Fibroblast of peridontal ligament (primary cell): ENCODE measurements at regions not wholly inside any gene's neighbourhood (a gene's known extent, or its start where the extent isn't known, plus 50 kb on each side); places are given as distances from the start of the nearest gene placed in this dataset.
"Not testable (repeated sequence)": the region's sequence is repeated elsewhere in the genome, so short reads cannot be mapped to it uniquely, and the experiment has no call there.

Experiments used
- DNase-seq: peaks from one replicate; pipeline ENCODE4 v3.0.0-alpha.2; 2010; ENCODE audit errors: extremely low read depth

DNA sequence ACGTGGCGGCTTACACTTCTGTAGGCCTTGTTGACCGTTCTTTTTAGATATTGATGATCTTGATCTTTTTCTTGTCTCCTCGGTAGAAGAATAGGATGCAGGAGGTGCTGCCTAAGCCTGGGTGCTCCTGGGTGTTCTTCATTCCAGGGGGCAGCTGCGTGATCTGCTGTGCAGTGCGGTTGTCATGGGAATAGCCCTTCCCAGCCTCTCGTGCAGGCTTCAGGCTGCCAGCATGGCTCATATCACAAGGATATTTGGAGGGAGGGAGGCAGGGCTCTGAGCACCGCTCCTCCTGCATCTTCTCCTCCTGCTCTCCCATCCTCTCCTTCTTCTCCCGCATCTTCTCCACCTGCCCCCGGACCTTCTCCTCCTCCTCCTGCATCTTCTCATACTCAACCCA is 96.2 kb upstream of the ADCY2 start:
- not testable (repeated sequence) for DNase-seq

DNA sequence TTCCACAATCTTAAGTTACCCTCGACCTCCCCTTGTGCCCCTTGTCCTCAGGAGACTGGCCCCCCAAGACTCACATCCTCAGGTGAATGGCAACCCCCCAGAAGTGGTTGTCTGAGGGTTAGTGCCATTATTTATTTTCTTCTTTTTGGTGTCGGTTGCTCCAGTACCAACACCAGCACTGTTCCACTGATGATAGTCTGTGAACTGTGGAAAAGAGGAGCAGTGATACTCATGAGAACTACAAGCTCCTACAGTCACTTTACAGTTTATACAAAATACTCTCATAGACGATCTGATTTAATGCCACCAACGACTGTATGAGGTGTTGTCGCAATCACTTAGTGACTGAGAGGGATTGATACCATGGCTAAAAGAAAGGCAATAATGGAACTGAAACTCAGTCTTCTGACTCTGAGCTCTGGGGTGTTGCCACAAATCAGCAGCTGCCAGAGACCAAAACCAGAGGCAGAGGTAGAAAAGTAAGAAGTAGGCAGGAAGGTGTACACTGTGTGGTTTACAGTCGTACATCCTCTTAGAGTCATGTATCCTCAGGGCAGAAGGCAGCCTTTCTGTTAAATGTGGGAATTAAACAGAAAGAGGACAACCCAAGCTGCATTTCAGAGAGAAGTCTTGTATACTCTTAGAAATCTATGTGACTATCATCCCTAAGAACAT is 90.8 kb upstream of the ADCY2 start:
- DNase-seq: not testable (repeated sequence)

DNA sequence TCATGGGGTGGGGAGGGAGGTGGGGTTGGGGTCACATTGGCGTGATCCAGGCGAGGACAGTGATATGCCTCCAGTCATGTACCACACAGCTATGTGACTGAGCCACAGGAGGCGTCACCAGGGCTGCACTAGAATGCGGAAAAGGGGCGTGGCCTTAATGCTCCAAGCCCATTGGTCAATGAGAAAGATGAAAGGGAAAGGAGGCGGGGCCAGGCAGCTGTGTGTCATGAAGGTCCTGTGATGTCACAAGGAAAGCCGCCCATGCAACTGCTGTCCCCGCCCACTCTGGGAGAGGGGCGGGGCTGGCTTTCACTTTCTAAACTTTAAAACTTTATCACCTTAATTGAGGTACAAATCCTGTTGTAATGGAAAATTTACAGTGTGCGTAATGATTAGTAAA is 89.4 kb upstream of the ADCY2 start:
- not testable (repeated sequence) for DNase-seq

DNA sequence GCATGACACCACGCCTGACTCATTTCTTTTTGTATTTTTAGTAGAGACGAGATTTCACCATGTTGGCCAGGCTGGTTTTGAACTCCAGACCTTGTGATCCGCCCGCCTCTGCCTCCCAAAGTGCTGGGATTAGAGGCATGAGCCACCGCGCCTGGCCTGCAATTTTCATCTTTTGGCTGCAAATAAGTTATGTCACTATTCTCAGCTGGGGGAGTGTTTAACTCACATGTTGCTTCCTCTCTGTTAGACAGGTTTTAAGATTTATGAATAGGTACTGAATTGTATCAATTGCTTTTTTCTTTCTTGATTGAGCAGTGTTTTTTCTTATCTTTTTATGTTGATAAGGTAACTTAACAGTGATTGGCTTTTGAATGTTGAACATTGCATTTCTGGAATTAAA is 88.2 kb upstream of the ADCY2 start:
- not testable (repeated sequence) for DNase-seq

DNA sequence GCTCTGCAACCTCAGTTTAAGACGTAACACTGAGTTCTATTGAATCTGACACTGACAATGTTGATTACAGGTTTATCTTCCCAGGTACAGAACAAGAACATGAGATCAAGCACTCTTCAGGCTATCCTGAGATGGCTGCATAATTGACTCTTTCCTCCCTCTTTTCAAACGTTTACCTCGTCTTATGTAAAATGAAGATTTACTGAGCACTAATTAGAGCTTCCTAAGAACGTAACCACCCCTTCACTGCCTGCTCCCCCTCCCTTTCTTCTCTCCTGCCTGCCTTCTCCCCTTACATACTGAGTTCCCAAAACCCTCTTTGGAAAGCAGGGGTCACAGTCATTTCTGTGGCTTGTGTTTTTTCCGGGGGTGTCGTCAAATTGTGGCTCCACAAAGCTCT is 86.2 kb upstream of the ADCY2 start:
- not testable (repeated sequence) for DNase-seq

DNA sequence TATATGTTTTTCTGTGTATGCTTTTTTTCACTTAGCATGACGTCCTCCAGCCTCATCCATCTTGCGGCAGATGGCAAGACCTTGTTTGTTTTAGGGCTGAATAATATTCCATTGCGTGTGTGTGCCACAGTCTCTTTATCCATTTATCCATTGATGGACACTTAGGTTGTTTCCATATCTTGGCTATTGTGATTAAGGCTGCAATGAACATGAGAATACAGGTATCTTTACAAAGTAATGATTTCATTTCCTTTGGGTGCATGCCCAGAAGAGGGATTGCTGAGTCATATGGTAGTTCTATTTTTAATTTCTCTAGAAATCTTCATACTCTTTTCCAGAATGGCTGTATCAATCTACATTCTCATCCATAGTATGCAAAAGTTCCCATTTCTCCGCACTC is 85.3 kb upstream of the ADCY2 start:
- DNase-seq: peak; percentile 24

DNA sequence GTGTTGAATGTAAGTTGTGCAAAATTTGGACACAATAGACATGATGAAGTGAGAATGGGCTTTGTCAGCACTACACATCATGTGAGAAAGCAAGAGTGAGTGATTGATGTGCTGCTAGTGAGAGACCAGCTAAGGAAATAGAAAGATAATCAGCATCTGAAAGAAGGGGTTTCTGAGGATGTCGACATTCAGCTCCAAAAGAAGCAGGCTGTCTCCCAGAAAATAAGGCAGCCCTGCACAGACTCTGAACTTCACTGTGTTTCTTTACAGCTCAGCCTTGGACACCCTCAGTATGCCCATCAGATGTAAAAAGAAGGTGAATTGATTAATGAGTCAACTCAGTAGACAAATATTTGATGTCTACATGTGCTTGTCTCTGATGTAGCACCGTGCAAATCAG is 80.8 kb upstream of the ADCY2 start:
- DNase-seq: no peak

DNA sequence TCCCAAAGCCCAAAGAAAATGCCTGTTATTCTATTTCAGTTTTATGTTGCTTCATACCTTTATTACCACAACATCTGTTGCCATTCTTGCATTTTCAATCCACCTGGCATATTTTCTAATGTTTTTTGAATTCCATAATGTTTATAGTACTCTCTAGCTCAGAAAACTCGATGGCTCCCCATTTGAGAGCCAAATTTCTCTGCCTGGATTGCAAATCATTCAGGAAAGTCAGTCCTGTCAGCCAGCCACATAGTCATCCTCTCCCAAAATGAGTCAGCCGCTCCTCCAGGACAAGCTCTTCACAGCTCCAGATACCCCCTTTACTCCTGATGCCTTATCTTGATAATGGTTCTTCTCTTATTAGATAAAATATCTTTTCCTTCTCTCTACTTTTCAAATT is 78.2 kb upstream of the ADCY2 start:
- peak; percentile 18 for DNase-seq

DNA sequence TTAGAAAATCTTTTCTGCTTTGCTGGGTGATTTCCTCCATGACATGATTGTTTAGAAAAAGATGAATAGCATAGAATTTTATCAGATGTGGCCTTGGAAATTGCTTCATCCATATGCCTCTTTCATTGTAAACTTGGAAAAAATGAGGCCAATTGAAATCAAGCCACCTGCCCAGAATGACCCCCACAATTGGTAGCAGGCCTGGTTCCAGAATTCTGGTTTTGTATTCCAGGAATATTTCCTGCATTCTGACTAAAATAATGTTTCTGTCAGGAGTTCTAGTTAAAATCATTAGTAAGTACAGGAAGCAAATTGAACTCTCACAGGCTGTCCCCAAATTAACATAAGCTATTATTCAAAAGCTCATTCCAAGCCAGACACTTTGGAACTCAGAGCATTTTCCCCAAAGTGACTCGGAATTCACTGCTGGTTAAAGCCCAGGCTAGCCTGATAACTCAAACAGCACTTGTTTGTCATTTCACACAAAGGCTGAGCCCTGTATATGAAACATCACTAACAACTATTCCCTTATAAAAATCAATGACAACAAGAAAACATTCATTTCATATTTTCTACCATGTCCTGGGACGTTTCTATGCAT is 75.1 kb upstream of the ADCY2 start:
- DNase-seq: peak; percentile 62

DNA sequence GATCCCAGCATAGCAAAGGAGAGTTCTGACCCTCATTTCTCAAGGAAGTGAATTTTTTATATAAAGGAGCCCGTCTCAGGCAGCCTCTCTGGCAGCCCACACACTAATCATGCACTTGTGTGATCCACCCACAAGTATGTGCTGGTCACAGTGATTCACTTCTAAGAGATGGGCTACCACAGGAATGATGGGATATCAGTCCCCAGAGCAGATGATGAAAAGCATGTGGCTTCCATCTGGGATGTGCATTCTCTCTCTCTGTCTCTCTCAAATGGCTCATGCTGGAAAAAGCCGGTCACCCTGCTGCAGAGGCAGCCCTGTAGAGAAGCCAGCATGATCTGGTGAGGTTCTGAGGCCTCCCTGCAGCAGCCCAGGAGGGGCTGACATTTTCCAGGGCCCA is 74.2 kb upstream of the ADCY2 start:
- peak; percentile 97 for DNase-seq

DNA sequence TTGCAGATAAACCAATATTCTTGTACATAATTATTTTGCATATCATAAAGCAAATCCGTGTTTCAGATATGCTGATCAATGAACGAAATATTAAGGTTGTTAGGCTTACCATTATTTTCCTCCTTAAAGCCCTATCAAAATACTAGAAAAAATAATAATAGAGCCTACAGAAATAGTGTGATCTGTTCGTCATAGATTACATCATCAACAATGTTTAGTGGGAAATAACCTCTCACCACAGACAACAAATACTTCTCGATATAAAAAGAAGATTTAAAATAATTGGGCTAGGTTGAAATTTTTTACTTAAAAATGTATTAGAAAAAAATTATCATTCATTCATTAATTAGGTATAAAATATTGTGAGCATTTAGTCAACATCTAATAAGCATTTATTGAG is 71.0 kb upstream of the ADCY2 start:
- DNase-seq: no peak

DNA sequence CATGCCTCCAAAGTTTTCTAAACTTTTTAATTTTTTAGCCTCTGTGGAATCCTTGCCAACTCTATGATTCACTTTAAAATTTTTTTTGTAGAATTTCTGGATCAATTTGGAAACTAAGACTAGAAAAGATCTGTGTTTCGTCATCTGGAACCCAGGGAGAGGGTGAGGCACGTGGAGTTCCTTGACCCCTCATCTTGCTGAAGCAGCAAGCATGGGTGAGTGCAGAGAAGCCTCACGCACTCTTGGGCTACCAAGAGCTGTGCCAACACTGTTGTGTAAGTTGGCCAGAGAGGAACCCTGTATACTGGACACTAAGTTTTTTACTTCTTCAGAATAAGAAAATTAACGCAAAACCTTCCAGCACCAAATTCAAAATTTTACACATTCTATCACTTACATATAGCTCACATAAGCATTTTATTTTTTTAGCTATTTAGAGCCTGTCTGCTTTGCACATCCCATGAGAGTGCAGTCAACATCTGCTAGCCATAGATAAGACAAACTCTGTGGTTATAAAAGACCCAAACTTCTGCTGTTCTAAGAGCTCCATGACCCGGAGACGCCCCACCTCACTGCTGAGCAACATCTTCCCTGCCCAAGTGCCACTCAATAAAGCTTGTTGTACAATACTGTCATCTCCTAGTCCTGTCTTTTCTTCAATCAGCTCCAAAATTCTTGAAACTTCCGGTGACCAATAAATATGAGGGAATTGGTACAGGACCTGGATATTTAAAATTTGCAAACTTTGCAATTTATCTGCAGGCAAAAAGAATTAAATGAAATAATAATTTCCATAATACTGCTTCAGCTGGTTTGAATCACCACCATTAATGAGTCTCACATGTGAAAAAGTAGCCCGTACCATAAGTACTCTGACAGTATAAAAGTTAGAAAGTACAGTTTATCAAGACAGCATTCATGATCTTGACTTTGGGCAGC is 69.7 kb upstream of the ADCY2 start:
- peak; percentile 68 for DNase-seq

DNA sequence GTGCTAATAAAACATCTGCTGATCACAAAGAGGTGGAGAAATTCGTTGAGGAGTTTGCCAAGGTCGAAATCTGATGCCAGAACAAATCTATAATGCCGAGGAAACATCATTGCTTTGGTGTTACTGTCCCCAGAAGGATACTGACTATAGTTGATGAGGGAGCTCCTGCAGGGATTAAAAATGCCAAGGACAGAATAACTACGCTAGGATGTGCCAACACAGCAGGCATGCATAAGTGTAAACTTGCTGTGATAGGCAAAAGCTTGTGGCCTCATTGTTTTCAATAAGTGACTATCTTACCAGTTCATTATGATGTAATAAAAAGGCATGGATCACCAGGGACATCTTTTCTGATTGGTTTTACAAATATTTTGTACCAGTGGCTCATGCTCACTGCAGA is 66.8 kb upstream of the ADCY2 start:
- no peak for DNase-seq

DNA sequence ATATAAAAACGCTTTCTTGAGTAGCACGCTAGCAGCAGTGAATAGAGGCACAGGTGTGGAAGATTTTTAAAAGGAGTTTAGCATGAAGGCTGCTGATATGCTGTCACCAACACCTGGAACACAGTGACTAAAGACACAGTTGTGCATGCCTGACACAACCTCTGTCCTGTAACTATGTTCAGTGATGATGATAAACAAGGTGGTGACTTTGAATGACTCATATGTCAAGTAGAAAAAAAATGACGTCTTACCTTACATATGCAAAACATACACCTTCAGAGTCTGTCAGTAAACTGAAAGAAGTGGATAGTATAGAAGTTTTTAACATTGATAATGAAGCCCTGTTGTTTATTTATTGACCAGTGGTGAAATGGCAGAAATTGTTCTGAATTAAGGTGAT is 66.2 kb upstream of the ADCY2 start:
- no peak for DNase-seq

DNA sequence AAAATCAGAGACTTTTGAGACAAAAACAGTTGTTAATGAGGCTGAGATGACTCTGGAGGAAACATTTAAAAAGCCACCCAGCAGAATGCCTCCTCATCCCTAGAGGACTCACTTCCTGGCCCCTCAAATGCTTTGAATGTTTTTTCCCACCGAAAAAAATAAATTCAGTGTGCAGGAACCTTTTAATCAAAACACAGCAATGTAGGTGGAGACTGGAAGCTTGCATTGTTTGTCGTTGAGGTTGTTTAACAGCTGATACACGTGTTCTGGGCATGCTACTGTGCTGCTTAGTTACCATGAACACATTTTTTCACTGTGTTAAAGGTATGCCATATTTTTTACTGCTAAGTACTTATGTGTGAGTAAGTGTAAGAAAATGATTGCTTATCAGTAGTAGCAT is 65.7 kb upstream of the ADCY2 start:
- DNase-seq: no peak

DNA sequence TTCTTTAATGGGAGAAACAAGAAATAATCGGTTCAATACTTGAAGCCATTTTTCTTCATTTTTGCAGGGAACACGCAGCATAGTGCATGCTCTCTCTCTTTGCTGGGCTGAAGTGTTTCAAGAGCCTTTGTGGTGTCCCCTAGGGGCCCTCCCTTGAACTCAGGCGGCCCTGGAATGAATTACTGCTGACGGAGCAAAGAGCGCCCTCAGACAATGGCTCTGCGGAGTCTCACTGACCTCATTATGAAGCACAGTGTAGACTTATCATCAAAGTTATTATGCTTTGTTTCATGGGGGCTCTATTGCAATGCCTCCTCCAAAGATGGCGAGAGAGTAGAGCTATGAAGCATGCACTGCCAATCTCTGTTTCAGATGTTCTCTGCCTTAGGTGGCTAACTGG is 64.8 kb upstream of the ADCY2 start:
- no peak for DNase-seq
